Upper lobe of right lung (tissue), 1 donor: ENCODE measurements at regions not wholly inside any gene's neighbourhood (a gene's known extent, or its start where the extent isn't known, plus 50 kb on each side); places are given as distances from the start of the nearest gene placed in this dataset.

Source experiments
- ATAC-seq: fragments of 200-7000 bp; cut with Tn5 transposase; one replicate; pipeline ENCODE4 v1.9.1; 2020; ENCODE audit warnings: mild to moderate bottlenecking, moderate library complexity
- DNase-seq: peaks from one replicate; pipeline ENCODE4 v3.0.0-alpha.2; 2020
- H3K27ac ChIP-seq: fragments of 200-600 bp; one replicate; pipeline ENCODE4 v1.8.0; 2022
- H3K27me3 ChIP-seq: fragments of 200-600 bp; one replicate; pipeline ENCODE4 v1.8.0; 2022; ENCODE audit warnings: mild to moderate bottlenecking
- H3K36me3 ChIP-seq: fragments of 200-600 bp; one replicate; pipeline ENCODE4 v1.8.0; 2022
- H3K4me1 ChIP-seq: fragments of 200-600 bp; one replicate; pipeline ENCODE4 v1.8.0; 2022
- H3K4me3 ChIP-seq: fragments of 200-600 bp; one replicate; pipeline ENCODE4 v1.8.0; 2022; ENCODE audit warnings: mild to moderate bottlenecking
- H3K9me3 ChIP-seq: fragments of 200-600 bp; one replicate; pipeline ENCODE4 v1.8.0; 2022
- CTCF ChIP-seq: fragments of 200-600 bp; IDR thresholded peaks from one replicate; pipeline ENCODE4 v1.8.0; 2022; ENCODE audit warnings: antibody characterized with exemption
- intact Hi-C: fragments of 100-400 bp; cut with DNase I; formaldehyde crosslinking; loops from one replicate; pipeline ENCODE4 v1.11.0; 2022
- donor health status: DM: no; HTN: yes; CAD: no; lungs with severe emphysema.

- Histone ChIP-seq H3K4me1 (peaks cover 12% of the 10 kb centered on the region), H3K36me3 (no peaks in the 10 kb centered on the region), H3K27me3 (no peaks in the 10 kb centered on the region), H3K27ac (no peak overlapping the region), H3K4me3 (no peak overlapping the region), H3K9me3 (no peaks in the 10 kb centered on the region)
- ATAC-seq = no peak
- intact Hi-C loops = no loop called here
- DNase-seq = peak; percentile 37
- no peak for TF ChIP-seq CTCF
Measured at GRCh38 chr14:100403802-100404365, 80.7 kb downstream of the SLC25A47 start.

GRCh38 chr14:100404419-100404818 lies 81.3 kb downstream of the SLC25A47 start:
- H3K27me3 ChIP-seq = no peaks in the 10 kb centered on the region
- H3K27ac ChIP-seq = no peak overlapping the region
- intact Hi-C loops = no loop called here
- H3K4me3 ChIP-seq = no peak overlapping the region
- no peaks in the 10 kb centered on the region for H3K9me3 ChIP-seq
- H3K4me1 ChIP-seq = peaks cover 12% of the 10 kb centered on the region
- ATAC-seq = no peak
- DNase-seq = peak; percentile 44
- no peaks in the 10 kb centered on the region for H3K36me3 ChIP-seq
- TF ChIP-seq CTCF = no peak

- Histone ChIP-seq H3K4me3 (no peak overlapping the region), H3K36me3 (no peaks in the 10 kb centered on the region), H3K4me1 (peaks cover 12% of the 10 kb centered on the region), H3K27me3 (no peaks in the 10 kb centered on the region), H3K27ac (no peak overlapping the region), H3K9me3 (no peaks in the 10 kb centered on the region)
- DNase-seq (peak; percentile 33), ATAC-seq (no peak)
- TF ChIP-seq CTCF = no peak
- intact Hi-C loops = no loop called here
Measured at GRCh38 chr14:100405760-100406455, 82.8 kb downstream of the SLC25A47 start.

- peak; percentile 61 for DNase-seq
Measured at GRCh38 chr14:100406505-100407131, 83.5 kb downstream of the SLC25A47 start.

More at GRCh38 chr14:100406505-100407131, 83.5 kb downstream of the SLC25A47 start:
- no peak overlapping the region for H3K27ac ChIP-seq
- H3K4me3 ChIP-seq = no peak overlapping the region
- H3K4me1 ChIP-seq = peaks cover 12% of the 10 kb centered on the region
- TF ChIP-seq CTCF = no peak
- no peaks in the 10 kb centered on the region for H3K9me3 ChIP-seq
- intact Hi-C loops = no loop called here
- peak; percentile 73 for ATAC-seq
- no peaks in the 10 kb centered on the region for H3K36me3 ChIP-seq
- no peaks in the 10 kb centered on the region for H3K27me3 ChIP-seq
